Astrocyte of the cerebellum (primary cell): ENCODE measurements at regions not wholly inside any gene's neighbourhood (a gene's known extent, or its start where the extent isn't known, plus 50 kb on each side); places are given as distances from the start of the nearest gene placed in this dataset.

ENCODE experiments used
- DNase-seq: peaks from one replicate; pipeline ENCODE4 v3.0.0-alpha.2; 2011; ENCODE audit warnings: low read depth
- H3K4me3 ChIP-seq: 2 replicates; pipeline ENCODE4 v1.5.1; 2011; ENCODE audit warnings: mild to moderate bottlenecking, low read depth, low read length, moderate library complexity
- CTCF ChIP-seq: IDR thresholded peaks from 2 replicates; pipeline ENCODE4 v1.5.1; 2012; ENCODE audit warnings: low read length, low read depth, moderate library complexity, mild to moderate bottlenecking; ENCODE audit errors: missing control alignments
- in situ Hi-C: cut with HindIII; loops from 2 replicates; pipeline ENCODE4 v1.10.0; 2017; ENCODE audit warnings: low sequenced_read_pairs

- H3K4me3 ChIP-seq = no peak overlapping the region
- no peak for DNase-seq
- in situ Hi-C loops = no loop called here
- TF ChIP-seq CTCF = no peak
Observed at GRCh38 chr10:105494944-105495343, 853.9 kb downstream of the SORCS3 start.

- H3K4me3 ChIP-seq = no peak overlapping the region
- no peak for DNase-seq
- TF ChIP-seq CTCF = no peak
- in situ Hi-C loops = no loop called here
Observed at GRCh38 chr10:105494303-105494702, 853.2 kb downstream of the SORCS3 start.

- no peak for TF ChIP-seq CTCF
- in situ Hi-C loops = no loop called here
- DNase-seq = no peak
- H3K4me3 ChIP-seq = no peak overlapping the region
Observed at GRCh38 chr10:105473170-105473569, 832.1 kb downstream of the SORCS3 start.

GRCh38 chr10:105468759-105469158, 827.7 kb downstream of the SORCS3 start:
- no peak overlapping the region for H3K4me3 ChIP-seq
- DNase-seq = no peak
- in situ Hi-C loops = no loop called here
- TF ChIP-seq CTCF = no peak

- no peak overlapping the region for H3K4me3 ChIP-seq
- TF ChIP-seq CTCF = no peak
- in situ Hi-C loops = no loop called here
- no peak for DNase-seq
Observed at GRCh38 chr10:105466521-105466920, 825.4 kb downstream of the SORCS3 start.

GRCh38 chr10:105434970-105435369, 793.9 kb downstream of the SORCS3 start:
- DNase-seq = no peak
- H3K4me3 ChIP-seq = no peak overlapping the region
- in situ Hi-C loops = no loop called here
- TF ChIP-seq CTCF = no peak

- in situ Hi-C loops = no loop called here
- no peak for DNase-seq
- TF ChIP-seq CTCF = no peak
- H3K4me3 ChIP-seq = no peak overlapping the region
Observed at GRCh38 chr10:105413997-105414396, 772.9 kb downstream of the SORCS3 start.
